Suppressor macrophage treated with lipopolysaccharide for 1 hour (primary cell): ENCODE measurements at regions not wholly inside any gene's neighbourhood (a gene's known extent, or its start where the extent isn't known, plus 50 kb on each side); places are given as distances from the start of the nearest gene placed in this dataset.
"Not testable (repeated sequence)": the region's sequence is repeated elsewhere in the genome, so short reads cannot be mapped to it uniquely, and the experiment has no call there.

ENCODE experiments used
- DNase-seq, 3 donors: peaks; one replicate each; pipeline ENCODE4 v3.0.0-alpha.2; 2020 to 2022

DNA sequence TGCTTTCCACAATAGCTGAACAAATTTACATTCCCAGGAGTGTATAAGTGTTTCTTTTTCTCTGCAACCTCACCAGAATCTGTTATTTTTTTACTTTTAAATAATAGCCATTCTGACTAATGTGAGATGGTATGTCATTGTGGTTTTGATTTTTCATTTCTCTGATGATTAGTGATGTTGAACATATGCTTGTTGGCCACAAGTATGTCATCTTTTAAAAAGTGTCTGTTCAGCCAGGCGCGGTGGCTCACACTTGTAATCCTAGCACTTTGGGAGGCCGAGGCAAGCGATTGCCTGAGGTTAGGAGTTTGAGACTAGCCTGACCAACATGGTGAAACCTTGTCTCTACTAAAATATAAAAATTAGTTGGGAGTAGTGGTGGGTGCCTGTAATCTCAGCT is 619.3 kb downstream of the SI start:
- no peak for DNase-seq

GRCh38 chr3:164453714-164454113 is 624.6 kb downstream of the SI start:
- DNase-seq = no peak

GRCh38 chr3:164452707-164453106 is 625.6 kb downstream of the SI start:
- no peak for DNase-seq

- no peak for DNase-seq
Measured at GRCh38 chr3:164451072-164451910, 627.0 kb downstream of the SI start.

GRCh38 chr3:164450276-164450905 is 627.9 kb downstream of the SI start:
- no peak for DNase-seq

- no peak for DNase-seq
Measured at GRCh38 chr3:164419220-164419619, 659.1 kb downstream of the SI start.

GRCh38 chr3:164418414-164418813 is 659.9 kb downstream of the SI start:
- DNase-seq = no peak

- DNase-seq = no peak
Measured at GRCh38 chr3:164417955-164418354, 660.3 kb downstream of the SI start.

- DNase-seq = no peak
Measured at GRCh38 chr3:164416491-164417222, 661.6 kb downstream of the SI start.

- DNase-seq = no peak
Measured at GRCh38 chr3:164408326-164408725, 670.0 kb downstream of the SI start.

GRCh38 chr3:164407111-164407510 is 671.2 kb downstream of the SI start:
- DNase-seq = no peak

- DNase-seq = no peak
Measured at GRCh38 chr3:164406281-164406680, 672.0 kb downstream of the SI start.

DNA sequence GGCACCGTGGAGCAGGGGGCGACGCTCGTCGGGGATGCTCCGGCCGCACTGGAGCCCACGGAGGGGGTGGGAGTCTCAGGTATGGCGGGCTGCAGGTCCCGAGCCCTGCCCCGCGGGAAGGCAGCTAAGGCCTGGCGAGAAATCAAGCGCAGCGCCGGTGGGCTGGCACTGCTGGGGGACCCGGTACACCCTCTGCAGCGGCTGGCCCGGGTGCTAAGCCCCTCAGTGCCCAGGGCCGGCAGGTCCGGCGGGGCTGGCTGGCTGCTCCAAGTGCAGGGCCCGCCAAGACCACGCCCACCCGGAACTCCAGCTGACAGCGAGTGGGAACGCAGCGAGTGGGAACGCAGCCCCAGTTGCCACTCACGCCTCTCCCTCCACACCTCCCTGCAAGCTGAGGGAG is 676.4 kb downstream of the SI start:
- DNase-seq = no peak

GRCh38 chr3:164401440-164401839 is 676.9 kb downstream of the SI start:
- not testable (repeated sequence) for DNase-seq

DNA sequence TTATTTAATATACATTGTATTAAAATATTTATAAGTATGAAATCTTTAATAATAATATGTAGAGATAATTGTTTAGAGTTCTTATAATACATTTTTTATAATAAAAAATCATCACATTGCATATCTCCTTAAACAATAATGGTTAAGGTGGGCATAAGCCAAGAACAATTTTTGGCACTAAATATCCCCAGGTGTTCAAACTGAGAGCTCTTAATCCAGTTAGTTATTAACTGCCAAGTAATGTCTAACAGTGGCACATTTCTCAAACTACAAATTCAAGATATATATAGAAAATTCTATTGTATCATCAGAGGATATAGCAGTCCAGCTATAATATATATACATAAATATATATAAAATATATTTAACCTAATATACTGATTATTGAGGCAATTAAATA is 680.8 kb downstream of the SI start:
- no peak for DNase-seq

DNA sequence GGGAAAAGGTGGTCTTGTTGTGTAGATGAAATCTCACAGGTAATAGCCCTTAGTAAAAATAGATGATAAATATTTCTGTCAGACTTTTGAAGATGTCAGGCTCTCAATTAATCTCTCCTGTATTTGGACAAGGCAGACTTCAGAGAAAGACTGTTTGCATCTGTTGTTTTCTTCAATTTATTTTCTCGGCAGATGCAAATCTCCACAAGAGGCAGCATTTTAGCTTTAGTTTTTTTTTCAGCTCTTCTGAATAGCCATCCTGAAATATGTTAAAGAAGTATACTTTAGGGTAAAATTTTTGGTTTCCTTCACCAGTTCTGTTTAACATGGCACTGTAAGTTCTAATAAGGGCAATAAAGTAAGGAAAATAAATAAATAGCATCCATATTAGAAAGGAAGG is 685.1 kb downstream of the SI start:
- DNase-seq = no peak

DNA sequence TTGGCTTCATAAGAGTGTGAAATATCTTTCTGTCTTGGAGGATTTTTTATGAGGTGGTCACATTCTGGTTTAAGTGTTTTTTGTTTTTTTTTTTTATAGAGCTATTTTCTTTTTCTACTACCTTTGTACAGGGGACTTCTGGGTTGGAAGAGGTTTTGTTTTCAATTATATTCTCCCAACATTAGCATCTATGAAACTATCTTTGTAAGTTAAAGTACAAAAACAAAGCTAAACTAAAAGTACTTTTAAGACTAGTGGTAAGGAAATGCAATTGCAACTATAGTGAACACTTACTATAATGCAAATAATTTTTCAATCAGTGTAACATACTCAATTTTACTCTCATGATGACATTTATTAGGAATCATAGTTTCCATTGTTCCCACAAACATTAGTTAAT is 688.2 kb downstream of the SI start:
- no peak for DNase-seq

- DNase-seq = no peak
Measured at GRCh38 chr3:164387236-164387635, 691.1 kb downstream of the SI start.

DNA sequence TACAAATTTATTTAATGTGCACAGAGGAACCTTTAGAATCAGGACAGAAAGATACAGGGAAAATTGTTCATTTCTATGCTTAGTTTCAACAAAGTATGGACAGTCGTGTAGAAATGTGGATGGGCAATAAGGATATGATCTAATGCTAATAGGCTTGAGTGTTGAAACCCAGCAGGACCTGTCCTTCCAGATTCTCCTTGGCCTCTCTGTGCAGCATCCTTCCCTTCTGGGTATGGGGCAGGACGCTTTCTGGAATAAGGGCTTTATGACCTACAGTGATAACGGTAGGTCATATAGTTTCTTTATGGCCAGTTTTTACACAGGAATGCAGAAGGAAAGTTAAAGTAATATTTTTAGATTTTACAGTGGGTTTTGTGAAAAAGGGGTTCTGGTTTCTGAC is 698.1 kb downstream of the SI start:
- DNase-seq = no peak

DNA sequence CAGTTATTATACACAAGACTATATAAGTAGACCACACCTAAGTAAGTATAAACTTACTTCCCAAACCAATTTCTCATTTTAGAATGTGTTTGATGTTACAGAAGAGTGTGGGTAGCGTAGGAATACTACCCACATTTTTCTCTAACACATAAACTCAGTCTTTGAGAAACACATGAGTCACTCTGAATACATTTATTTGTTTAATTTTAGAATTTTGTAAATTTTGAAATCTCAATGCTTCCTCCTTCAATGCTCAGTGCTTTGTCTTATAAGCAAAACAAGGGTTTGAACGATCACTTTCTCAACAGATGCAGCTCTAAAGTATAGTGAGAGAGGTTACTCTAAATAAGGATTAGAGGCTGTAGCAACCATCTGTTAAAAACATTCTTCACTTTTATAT is 700.8 kb downstream of the SI start:
- no peak for DNase-seq

- DNase-seq = no peak
Measured at GRCh38 chr3:164375995-164376394, 702.3 kb downstream of the SI start.

- DNase-seq = no peak
Measured at GRCh38 chr3:164375538-164375937, 702.8 kb downstream of the SI start.

- no peak for DNase-seq
Measured at GRCh38 chr3:164371681-164372080, 706.6 kb downstream of the SI start.

- DNase-seq = no peak
Measured at GRCh38 chr3:164370970-164371369, 707.3 kb downstream of the SI start.
